ENCODE measurements at regions not wholly inside any gene's neighbourhood (a gene's known extent, or its start where the extent isn't known, plus 50 kb on each side); places are given as distances from the start of the nearest gene placed in this dataset.

- Histone ChIP-seq H3K4me3 (no peak overlapping the region), H3K36me3 (no peaks in the 10 kb centered on the region), H3K9me3 (peaks cover 9 to 11% of the 10 kb centered on the region in 2 donors), H3K27ac (no peak overlapping the region), H3K27me3 (peaks cover 2% of the 10 kb centered on the region), H3K4me1 (no peaks in the 10 kb centered on the region)
- intact Hi-C loops (cut with DNase I; ENCODE audit: low total_unique reads), result no loop called here
- no peak for DNase-seq
- TF ChIP-seq POLR2A (IDR thresholded peaks at IDR 0.05) (no peak), EP300 (IDR thresholded peaks at IDR 0.05; ENCODE audit: low read depth) (no peak), POLR2AphosphoS5 (IDR thresholded peaks at IDR 0.05) (no peak)
- in situ Hi-C loops (cut with MboI; ENCODE audit: low pct_ligation_motif_present in 1 of 4, low pct_unique_long_range_greater_than_20kb in 1 of 4, low sequenced_read_pairs in 3 of 4), result no loop called here
Measured at GRCh38 chr10:104574838-104575237, 66.3 kb upstream of the SORCS3 start.

GRCh38 chr10:104576611-104577010, 64.5 kb upstream of the SORCS3 start:
- WGBS, 2 donors (ENCODE audit: low coverage in 1 of 2), result 80 to 87% methylated on average over 4 to 5 of the region's 5 CpGs
- Histone ChIP-seq H3K9me3 (peaks cover 0 to under 1% of the 10 kb centered on the region in 2 donors), H3K4me1 (no peaks in the 10 kb centered on the region), H3K4me3 (no peak overlapping the region), H3K36me3 (no peaks in the 10 kb centered on the region), H3K27ac (no peak overlapping the region), H3K27me3 (peaks cover 10% of the 10 kb centered on the region)
- TF ChIP-seq CTCF (IDR thresholded peaks at IDR 0.05) (no peak), POLR2AphosphoS5 (IDR thresholded peaks at IDR 0.05) (no peak), POLR2A (IDR thresholded peaks at IDR 0.05) (no peak), EP300 (IDR thresholded peaks at IDR 0.05; ENCODE audit: low read depth) (no peak)
- intact Hi-C loops (cut with DNase I; ENCODE audit: low total_unique reads) (no loop called here), in situ Hi-C loops (cut with MboI; ENCODE audit: low pct_ligation_motif_present in 1 of 4, low pct_unique_long_range_greater_than_20kb in 1 of 4, low sequenced_read_pairs in 3 of 4) (no loop called here)
- DNase-seq, result no peak

- 45 to 54% methylated on average over 3 to 5 of the region's 5 CpGs for WGBS, 2 donors (ENCODE audit: low coverage in 1 of 2)
- Histone ChIP-seq H3K4me3 (no peak overlapping the region), H3K36me3 (no peaks in the 10 kb centered on the region), H3K27ac (no peak overlapping the region), H3K27me3 (peaks cover 10% of the 10 kb centered on the region), H3K4me1 (no peaks in the 10 kb centered on the region), H3K9me3 (no peaks in the 10 kb centered on the region)
- no peak for DNase-seq
- in situ Hi-C loops (cut with MboI; ENCODE audit: low pct_ligation_motif_present in 1 of 4, low pct_unique_long_range_greater_than_20kb in 1 of 4, low sequenced_read_pairs in 3 of 4) (no loop called here), intact Hi-C loops (cut with DNase I; ENCODE audit: low total_unique reads) (no loop called here)
- TF ChIP-seq CTCF (IDR thresholded peaks at IDR 0.05) (no peak), POLR2A (IDR thresholded peaks at IDR 0.05) (no peak), POLR2AphosphoS5 (IDR thresholded peaks at IDR 0.05) (no peak), EP300 (IDR thresholded peaks at IDR 0.05; ENCODE audit: low read depth) (no peak)
Measured at GRCh38 chr10:104577163-104577562, 63.9 kb upstream of the SORCS3 start.

GRCh38 chr10:104577861-104578521, 63.1 kb upstream of the SORCS3 start:
- in situ Hi-C loops (cut with MboI; ENCODE audit: low pct_ligation_motif_present in 1 of 4, low pct_unique_long_range_greater_than_20kb in 1 of 4, low sequenced_read_pairs in 3 of 4), result no loop called here
- no peaks in the 10 kb centered on the region for H3K36me3 ChIP-seq
- 69 to 74% methylated on average over 4 to 12 of the region's 12 CpGs for WGBS, 2 donors (ENCODE audit: low coverage in 1 of 2)
- TF ChIP-seq POLR2AphosphoS5 (IDR thresholded peaks at IDR 0.05) (no peak), EP300 (IDR thresholded peaks at IDR 0.05; ENCODE audit: low read depth) (no peak), POLR2A (IDR thresholded peaks at IDR 0.05) (no peak), CTCF (IDR thresholded peaks at IDR 0.05) (no peak)
- intact Hi-C loops (cut with DNase I; ENCODE audit: low total_unique reads), result no loop called here
- no peak overlapping the region for H3K4me3 ChIP-seq
- no peaks in the 10 kb centered on the region for H3K4me1 ChIP-seq
- DNase-seq, result no peak
- H3K27me3 ChIP-seq, result peaks cover 10% of the 10 kb centered on the region
- no peaks in the 10 kb centered on the region for H3K9me3 ChIP-seq
- H3K27ac ChIP-seq, result no peak overlapping the region

- Histone ChIP-seq H3K4me3 (no peak overlapping the region), H3K36me3 (no peaks in the 10 kb centered on the region), H3K4me1 (no peaks in the 10 kb centered on the region), H3K27me3 (peaks cover 10% of the 10 kb centered on the region), H3K27ac (no peak overlapping the region), H3K9me3 (no peaks in the 10 kb centered on the region)
- in situ Hi-C loops (cut with MboI; ENCODE audit: low pct_ligation_motif_present in 1 of 4, low pct_unique_long_range_greater_than_20kb in 1 of 4, low sequenced_read_pairs in 3 of 4) (no loop called here), intact Hi-C loops (cut with DNase I; ENCODE audit: low total_unique reads) (no loop called here)
- whole genome bisulfite sequencing, 2 donors (ENCODE audit: low coverage in 1 of 2), result 80 to 86% methylated on average over 4 to 7 of the region's 7 CpGs
- no peak for DNase-seq
- TF ChIP-seq CTCF (IDR thresholded peaks at IDR 0.05) (no peak), POLR2AphosphoS5 (IDR thresholded peaks at IDR 0.05) (no peak)
Measured at GRCh38 chr10:104578671-104579070, 62.4 kb upstream of the SORCS3 start.
